Left colon (tissue), 2 donors: ENCODE measurements at regions not wholly inside any gene's neighbourhood (a gene's known extent, or its start where the extent isn't known, plus 50 kb on each side); places are given as distances from the start of the nearest gene placed in this dataset.
"Not testable (repeated sequence)": the region's sequence is repeated elsewhere in the genome, so short reads cannot be mapped to it uniquely, and the experiment has no call there.

Experiments
- ATAC-seq: fragments of 200-7000 bp; cut with Tn5 transposase; one replicate; pipeline ENCODE4 v1.9.1; 2020; ENCODE audit warnings: mild to moderate bottlenecking, moderate library complexity
- DNase-seq, 2 donors: peaks; one replicate each; pipeline ENCODE4 v3.0.0-alpha.2; 2020
- intact Hi-C, 2 donors: fragments of 100-400 bp; cut with DNase I in 1 of 2; cut with micrococcal nuclease in 1 of 2; formaldehyde crosslinking; loops; one replicate each; pipeline versions ENCODE4 v1.11.2 to v1.14.0; 2022; cut with DNase I, micrococcal nuclease
- donor health status: DM: no; HTN: no; CAD: no.
- donor health status: DM: yes; HTN: yes; CAD: no.

GRCh38 chr2:89996779-89997178, 1305.3 kb downstream of the RPIA start:
- ATAC-seq, intact Hi-C loops, DNase-seq: not testable (repeated sequence)

- ATAC-seq, intact Hi-C loops, DNase-seq: not testable (repeated sequence)
Observed at GRCh38 chr2:90004553-90004952, 1313.1 kb downstream of the RPIA start.

- ATAC-seq, intact Hi-C loops, DNase-seq: not testable (repeated sequence)
Observed at GRCh38 chr2:90010442-90011100, 1319.1 kb downstream of the RPIA start.

- DNase-seq, intact Hi-C loops, ATAC-seq: not testable (repeated sequence)
Observed at GRCh38 chr2:90011101-90011443, 1319.6 kb downstream of the RPIA start.

GRCh38 chr2:90019908-90020307, 1328.4 kb downstream of the RPIA start:
- ATAC-seq, DNase-seq, intact Hi-C loops: not testable (repeated sequence)

- DNase-seq, intact Hi-C loops, ATAC-seq: not testable (repeated sequence)
Observed at GRCh38 chr2:90021234-90021633, 1329.8 kb downstream of the RPIA start.

- intact Hi-C loops, DNase-seq: not testable (repeated sequence)
- peak; percentile 33 for ATAC-seq
Observed at GRCh38 chr2:90027231-90027643, 1335.8 kb downstream of the RPIA start.

GRCh38 chr2:90028381-90029079, 1337.1 kb downstream of the RPIA start:
- DNase-seq: peak in 1 of 2 donors; percentile 11
- ATAC-seq, intact Hi-C loops: not testable (repeated sequence)

GRCh38 chr2:90029080-90029428, 1337.6 kb downstream of the RPIA start:
- DNase-seq, intact Hi-C loops, ATAC-seq: not testable (repeated sequence)

- intact Hi-C loops, ATAC-seq, DNase-seq: not testable (repeated sequence)
Observed at GRCh38 chr2:90032269-90032668, 1340.8 kb downstream of the RPIA start.

- intact Hi-C loops, DNase-seq, ATAC-seq: not testable (repeated sequence)
Observed at GRCh38 chr2:90036335-90036734, 1344.9 kb downstream of the RPIA start.

GRCh38 chr2:90039093-90039492, 1347.6 kb downstream of the RPIA start:
- ATAC-seq, intact Hi-C loops, DNase-seq: not testable (repeated sequence)

GRCh38 chr2:90047776-90048175, 1356.3 kb downstream of the RPIA start:
- intact Hi-C loops, ATAC-seq, DNase-seq: not testable (repeated sequence)

- DNase-seq, intact Hi-C loops, ATAC-seq: not testable (repeated sequence)
Observed at GRCh38 chr2:90052113-90052631, 1360.7 kb downstream of the RPIA start.

GRCh38 chr2:90069290-90069894, 1377.9 kb downstream of the RPIA start:
- intact Hi-C loops: no loop called here
- ATAC-seq: peak; percentile 75
- DNase-seq: peak in 1 of 2 donors; percentile 60

GRCh38 chr2:90076311-90076710, 1384.8 kb downstream of the RPIA start:
- intact Hi-C loops: no loop called here
- no peak for DNase-seq
- ATAC-seq: no peak

GRCh38 chr2:90077948-90078347, 1386.5 kb downstream of the RPIA start:
- intact Hi-C loops: no loop called here
- DNase-seq: no peak

GRCh38 chr2:90079374-90079773, 1387.9 kb downstream of the RPIA start:
- no peak for ATAC-seq
- DNase-seq: no peak
- intact Hi-C loops: no loop called here

More at GRCh38 chr2:90077948-90078347, 1386.5 kb downstream of the RPIA start:
- ATAC-seq: no peak

- intact Hi-C loops, ATAC-seq, DNase-seq: not testable (repeated sequence)
Observed at GRCh38 chr2:90087792-90088191, 1396.3 kb downstream of the RPIA start.
